ENCODE measurements at regions not wholly inside any gene's neighbourhood (a gene's known extent, or its start where the extent isn't known, plus 50 kb on each side); places are given as distances from the start of the nearest gene placed in this dataset.
"Not testable (repeated sequence)": the region's sequence is repeated elsewhere in the genome, so short reads cannot be mapped to it uniquely, and the experiment has no call there.

- H3K9me1 ChIP-seq (ENCODE audit: control insufficient read depth, extremely low read depth, insufficient read depth, low read length): no peaks in the 10 kb centered on the region
- no peak overlapping the region for H2AFZ ChIP-seq (ENCODE audit: control insufficient read depth, low read length)
- H3K9ac ChIP-seq (ENCODE audit: control insufficient read depth, extremely low read depth, insufficient read depth, low read length): no peak overlapping the region
- TF ChIP-seq EZH2 (IDR thresholded peaks at IDR 0.05; ENCODE audit: low read length): no peak
- TF ChIP-seq CTCF (optimal IDR thresholded peaks at IDR 0.05 in 1 of 3, IDR thresholded peaks at IDR 0.05 in 1 of 3, conservative IDR thresholded peaks at IDR 0.05 in 1 of 3; ENCODE audit: extremely low read depth in 1 of 3, insufficient read depth in 2 of 3, low read length in 3 of 3): no peak
- no peak overlapping the region for H3K4me2 ChIP-seq (ENCODE audit: control insufficient read depth, extremely low read depth, insufficient read depth, low read depth, low read length)
- no peaks in the 10 kb centered on the region for H3K9me3 ChIP-seq (ENCODE audit: control insufficient read depth, low read depth, low read length)
- H3K79me2 ChIP-seq (ENCODE audit: control insufficient read depth, insufficient read depth, low read length): no peaks in the 10 kb centered on the region
- no peaks in the 10 kb centered on the region for H3K36me3 ChIP-seq (ENCODE audit: control insufficient read depth in 2 of 2, extremely low read depth in 1 of 2, insufficient read depth in 2 of 2, low read length in 2 of 2)
- no peak overlapping the region for H3K4me3 ChIP-seq (ENCODE audit: control insufficient read depth in 2 of 3, extremely low read depth in 1 of 3, insufficient read depth in 2 of 3, low read depth in 1 of 3, low read length in 3 of 3)
- H4K20me1 ChIP-seq (ENCODE audit: control insufficient read depth, extremely low read depth, insufficient read depth, low read length): no peaks in the 10 kb centered on the region
- dilution Hi-C loops (cut with MboI; ENCODE audit: extremely low pct_ligation_motif_present, low sequenced_read_pairs): no loop called here
- H3K27ac ChIP-seq (ENCODE audit: control insufficient read depth, insufficient read depth, low read length): no peak overlapping the region
- H3K27me3 ChIP-seq (ENCODE audit: control insufficient read depth, extremely low read depth, insufficient read depth, low read length): no peaks in the 10 kb centered on the region
- H3K4me1 ChIP-seq (ENCODE audit: control insufficient read depth, extremely low read depth, insufficient read depth, low read length): no peaks in the 10 kb centered on the region
- FAIRE-seq (no peak), DNase-seq (ENCODE audit: low read depth, low spot score) (no peak)
These were observed 890.0 kb upstream of the NUDT12 start for GRCh38 chr5:104452550-104452949.

GRCh38 chr5:104451911-104452310 lies 889.3 kb upstream of the NUDT12 start:
- H2AFZ ChIP-seq (ENCODE audit: control insufficient read depth, low read length); H4K20me1 ChIP-seq (ENCODE audit: control insufficient read depth, extremely low read depth, insufficient read depth, low read length); H3K27ac ChIP-seq (ENCODE audit: control insufficient read depth, insufficient read depth, low read length); H3K27me3 ChIP-seq (ENCODE audit: control insufficient read depth, extremely low read depth, insufficient read depth, low read length); H3K36me3 ChIP-seq (ENCODE audit: control insufficient read depth in 2 of 2, extremely low read depth in 1 of 2, insufficient read depth in 2 of 2, low read length in 2 of 2); H3K4me1 ChIP-seq (ENCODE audit: control insufficient read depth, extremely low read depth, insufficient read depth, low read length); DNase-seq (ENCODE audit: low read depth, low spot score); dilution Hi-C loops (cut with MboI; ENCODE audit: extremely low pct_ligation_motif_present, low sequenced_read_pairs); H3K9me3 ChIP-seq (ENCODE audit: control insufficient read depth, low read depth, low read length); H3K9me1 ChIP-seq (ENCODE audit: control insufficient read depth, extremely low read depth, insufficient read depth, low read length); FAIRE-seq; H3K9ac ChIP-seq (ENCODE audit: control insufficient read depth, extremely low read depth, insufficient read depth, low read length); H3K4me2 ChIP-seq (ENCODE audit: control insufficient read depth, extremely low read depth, insufficient read depth, low read depth, low read length); H3K4me3 ChIP-seq (ENCODE audit: control insufficient read depth in 2 of 3, extremely low read depth in 1 of 3, insufficient read depth in 2 of 3, low read depth in 1 of 3, low read length in 3 of 3); H3K79me2 ChIP-seq (ENCODE audit: control insufficient read depth, insufficient read depth, low read length): not testable (repeated sequence)

- H3K9me3 ChIP-seq (ENCODE audit: control insufficient read depth, low read depth, low read length): no peaks in the 10 kb centered on the region
- H4K20me1 ChIP-seq (ENCODE audit: control insufficient read depth, extremely low read depth, insufficient read depth, low read length): no peaks in the 10 kb centered on the region
- no peaks in the 10 kb centered on the region for H3K79me2 ChIP-seq (ENCODE audit: control insufficient read depth, insufficient read depth, low read length)
- dilution Hi-C loops (cut with MboI; ENCODE audit: extremely low pct_ligation_motif_present, low sequenced_read_pairs): no loop called here
- no peak overlapping the region for H2AFZ ChIP-seq (ENCODE audit: control insufficient read depth, low read length)
- no peak overlapping the region for H3K4me3 ChIP-seq (ENCODE audit: control insufficient read depth in 2 of 3, extremely low read depth in 1 of 3, insufficient read depth in 2 of 3, low read depth in 1 of 3, low read length in 3 of 3)
- no peaks in the 10 kb centered on the region for H3K4me1 ChIP-seq (ENCODE audit: control insufficient read depth, extremely low read depth, insufficient read depth, low read length)
- TF ChIP-seq CTCF (optimal IDR thresholded peaks at IDR 0.05 in 1 of 3, IDR thresholded peaks at IDR 0.05 in 1 of 3, conservative IDR thresholded peaks at IDR 0.05 in 1 of 3; ENCODE audit: extremely low read depth in 1 of 3, insufficient read depth in 2 of 3, low read length in 3 of 3): no peak
- no peak for TF ChIP-seq EZH2 (IDR thresholded peaks at IDR 0.05; ENCODE audit: low read length)
- no peaks in the 10 kb centered on the region for H3K9me1 ChIP-seq (ENCODE audit: control insufficient read depth, extremely low read depth, insufficient read depth, low read length)
- no peak overlapping the region for H3K4me2 ChIP-seq (ENCODE audit: control insufficient read depth, extremely low read depth, insufficient read depth, low read depth, low read length)
- no peak overlapping the region for H3K9ac ChIP-seq (ENCODE audit: control insufficient read depth, extremely low read depth, insufficient read depth, low read length)
- DNase-seq (ENCODE audit: low read depth, low spot score) (no peak), FAIRE-seq (no peak)
- H3K27me3 ChIP-seq (ENCODE audit: control insufficient read depth, extremely low read depth, insufficient read depth, low read length): no peaks in the 10 kb centered on the region
- no peaks in the 10 kb centered on the region for H3K36me3 ChIP-seq (ENCODE audit: control insufficient read depth in 2 of 2, extremely low read depth in 1 of 2, insufficient read depth in 2 of 2, low read length in 2 of 2)
- no peak overlapping the region for H3K27ac ChIP-seq (ENCODE audit: control insufficient read depth, insufficient read depth, low read length)
These were observed 882.1 kb upstream of the NUDT12 start for GRCh38 chr5:104444656-104445055.
